RWPE1 (cell line): ENCODE measurements at regions not wholly inside any gene's neighbourhood (a gene's known extent, or its start where the extent isn't known, plus 50 kb on each side); places are given as distances from the start of the nearest gene placed in this dataset.
A peak's percentile ranks its signal among the peaks of the same experiment; 100 is the strongest.

ENCODE experiments used
- CTCF ChIA-PET: fragments of 350-600 bp; sonication (Branson Sonifier 250); formaldehyde crosslinking; extraction: SDS; loops from one replicate; lab custom pipeline; 2021; lab: Yijun Ruan, JAX
- POLR2A ChIA-PET: fragments of 400-600 bp; formaldehyde crosslinking; extraction: SDS; loops from one replicate; lab custom pipeline; 2020; ENCODE audit warnings: antibody characterized with exemption; ENCODE audit not compliant: low non-redundant PET; lab: Yijun Ruan, JAX
- DNase-seq: peaks from one replicate; pipeline ENCODE4 v3.0.0; 2012; ENCODE audit warnings: low spot score
- H3K27ac ChIP-seq: fragments of 450-650 bp; 2 replicates; pipeline ENCODE4 v1.5.1; 2017
- CTCF ChIP-seq: fragments of 450-650 bp; conservative IDR thresholded peaks from 2 replicates; pipeline ENCODE4 v1.5.1; 2017; ENCODE audit warnings: low read depth, mild to moderate bottlenecking

GRCh38 chr5:125402787-125403186 lies 656.3 kb upstream of the ZNF608 start:
- POLR2A ChIA-PET: no interaction called here
- no peak overlapping the region for H3K27ac ChIP-seq
- CTCF ChIA-PET: interaction anchor here (0.6 kb wide), 1 partner anchor 249 kb away, joined by 3 read pairs; no protein-coding TSS in a partner anchor
- no peak for DNase-seq
- TF ChIP-seq CTCF: no peak

- no peak overlapping the region for H3K27ac ChIP-seq
- CTCF ChIA-PET: interaction anchor here (0.7 kb wide), 1 partner anchor 74 kb away, joined by 4 read pairs; no protein-coding TSS in a partner anchor
- DNase-seq: no peak
- POLR2A ChIA-PET: no interaction called here
- TF ChIP-seq CTCF: no peak
These were observed 657.6 kb upstream of the ZNF608 start for GRCh38 chr5:125404056-125404455.

GRCh38 chr5:125408448-125409233 lies 662.2 kb upstream of the ZNF608 start:
- peak; percentile 98 for DNase-seq
- ChIA-PET CTCF (interaction anchor here (0.5 to 1.9 kb wide), 7 partner anchors 9 to 1738 kb away, joined by 3 to 5 read pairs (median 3); no protein-coding TSS in a partner anchor), POLR2A (no interaction called here)
- peak overlapping the region; percentile 9 for H3K27ac ChIP-seq
- no peak for TF ChIP-seq CTCF

DNA sequence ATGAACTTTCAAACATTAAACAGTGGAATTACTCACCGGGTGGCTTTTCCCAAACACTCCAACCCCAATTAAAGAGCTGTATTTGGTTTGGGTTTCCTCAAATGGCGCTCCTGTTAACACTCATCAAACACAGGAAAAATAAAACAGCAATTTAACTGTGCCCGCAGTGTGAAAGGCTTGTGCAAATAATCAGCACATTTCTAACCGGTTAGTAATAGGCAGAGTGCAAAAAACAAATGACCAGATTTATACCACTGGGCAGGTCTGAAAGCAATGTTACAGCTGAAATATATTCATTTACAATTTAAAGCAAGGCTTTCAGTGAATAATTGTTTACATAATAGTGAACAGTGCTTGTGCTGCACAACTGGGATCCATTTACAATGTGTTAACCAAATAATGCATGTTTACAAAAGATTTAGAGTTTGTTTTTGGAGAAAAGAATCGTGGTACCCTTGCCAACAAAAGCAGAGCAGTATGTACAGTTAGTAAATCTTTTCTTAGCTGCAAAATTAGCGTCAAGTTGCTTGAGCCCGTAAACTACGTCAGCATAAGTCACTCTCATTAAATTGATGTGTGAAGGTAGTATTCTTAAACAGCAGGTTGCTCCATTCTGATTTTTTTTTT lies 662.9 kb upstream of the ZNF608 start:
- CTCF ChIA-PET: interaction anchor here (0.5 to 1.9 kb wide), 6 partner anchors 9 to 1183 kb away, joined by 3 to 5 read pairs (median 4); no protein-coding TSS in a partner anchor
- POLR2A ChIA-PET: no interaction called here
- DNase-seq: peak; percentile 27
- H3K27ac ChIP-seq: peak overlapping the region; percentile 9
- TF ChIP-seq CTCF: no peak

DNA sequence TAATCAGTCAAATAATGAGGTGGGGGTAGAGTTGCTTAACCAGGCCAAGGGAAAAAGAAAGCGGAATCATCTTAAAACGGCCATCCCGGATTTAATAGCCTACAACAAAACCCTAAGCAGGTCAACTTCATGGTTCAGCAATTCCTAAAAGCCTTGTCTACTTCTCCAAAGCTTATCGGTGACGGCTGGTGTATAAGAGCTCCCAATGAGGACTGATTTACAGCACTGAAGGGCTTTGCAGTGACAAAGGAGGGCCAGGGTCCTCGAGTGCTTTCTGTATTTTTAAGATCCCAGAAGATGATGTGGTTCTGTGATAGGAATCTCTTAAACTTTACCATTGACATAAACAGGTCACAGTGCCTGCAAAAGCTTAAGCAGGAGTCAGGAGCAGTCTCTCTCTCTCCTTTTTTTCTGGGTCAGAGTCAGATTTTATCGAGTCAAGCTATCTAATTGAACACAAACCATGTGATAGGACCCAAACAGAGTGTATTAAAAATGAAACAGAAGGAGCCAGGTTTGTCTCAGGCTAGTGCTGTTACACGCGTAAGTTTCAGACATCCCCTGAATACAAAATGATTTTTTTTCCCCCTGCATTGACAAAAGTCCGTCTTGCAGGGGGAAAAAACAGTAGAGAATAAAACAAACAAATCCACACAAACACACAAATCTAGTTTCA lies 663.6 kb upstream of the ZNF608 start:
- DNase-seq: no peak
- CTCF ChIA-PET: interaction anchor here (0.7 to 1.9 kb wide), 2 partner anchors 10 to 1695 kb away, joined by 4 to 5 read pairs; no protein-coding TSS in a partner anchor
- no peak overlapping the region for H3K27ac ChIP-seq
- POLR2A ChIA-PET: no interaction called here
- no peak for TF ChIP-seq CTCF

DNA sequence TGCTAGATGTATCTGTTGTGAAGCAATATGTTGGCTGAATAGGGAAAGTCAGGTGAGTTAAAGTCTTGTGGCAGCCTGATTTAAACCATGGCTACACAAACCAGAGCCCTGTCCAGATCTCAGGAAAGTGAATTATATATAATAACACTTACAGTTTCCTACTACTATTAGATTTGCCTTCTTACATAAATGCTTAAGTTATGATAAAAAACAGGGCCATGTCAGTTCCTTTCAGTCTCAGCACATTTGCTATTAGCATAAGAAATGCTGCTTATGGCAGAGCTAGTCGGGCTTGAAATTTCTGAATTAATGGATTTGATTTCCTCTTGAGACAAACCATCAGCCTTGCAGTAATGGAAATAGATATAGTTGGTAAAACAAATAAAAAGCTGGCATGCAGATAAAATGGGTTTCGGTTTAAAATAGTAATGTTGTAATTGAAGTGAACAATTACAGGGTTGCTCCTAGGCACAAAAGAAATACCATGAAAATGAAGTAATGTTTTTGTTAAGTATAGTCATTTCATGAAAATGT lies 664.2 kb upstream of the ZNF608 start:
- peak; percentile 49 for DNase-seq
- POLR2A ChIA-PET: no interaction called here
- CTCF ChIA-PET: interaction anchor here (0.6 to 0.7 kb wide), 2 partner anchors 74 to 1695 kb away, joined by 3 to 4 read pairs; no protein-coding TSS in a partner anchor
- H3K27ac ChIP-seq: no peak overlapping the region
- TF ChIP-seq CTCF: no peak
